Colonic mucosa (tissue), 4 donors: ENCODE measurements at regions not wholly inside any gene's neighbourhood (a gene's known extent, or its start where the extent isn't known, plus 50 kb on each side); places are given as distances from the start of the nearest gene placed in this dataset.

Source experiments
- DNase-seq: peaks from one replicate; pipeline ENCODE4 v3.0.0-alpha.2; 2020
- H3K27ac ChIP-seq: fragments of 200-600 bp; one replicate; pipeline ENCODE4 v1.8.0; 2021
- H3K27me3 ChIP-seq: fragments of 200-600 bp; one replicate; pipeline ENCODE4 v1.8.0; 2021
- H3K36me3 ChIP-seq: fragments of 200-600 bp; one replicate; pipeline ENCODE4 v1.8.0; 2021
- H3K4me1 ChIP-seq: fragments of 200-600 bp; one replicate; pipeline ENCODE4 v1.8.0; 2021; ENCODE audit warnings: mild to moderate bottlenecking
- H3K4me3 ChIP-seq: fragments of 200-600 bp; one replicate; pipeline ENCODE4 v1.8.0; 2021
- H3K9ac ChIP-seq, 2 donors: one replicate each; pipeline ENCODE4 v1.7.0; 2013; ENCODE audit warnings: control low read depth in 2 of 2, low read depth in 2 of 2, low read length in 2 of 2
- H3K9me3 ChIP-seq: fragments of 200-600 bp; one replicate; pipeline ENCODE4 v1.8.0; 2021
- intact Hi-C: fragments of 100-400 bp; cut with DNase I; formaldehyde crosslinking; loops from one replicate; pipeline ENCODE4 v1.14.1; 2022
- TF ChIP-seq, protein P1 (sequence below): fragments of 200-600 bp; IDR thresholded peaks from one replicate; pipeline ENCODE4 v1.8.0; 2022; ENCODE audit warnings: antibody characterized with exemption, mild to moderate bottlenecking
- donor health status: healthy.
- donor health status: DM: no; HTN: no; CAD: no.
- donor health status: DM: no; HTN: no; CAD: no.

DNA sequence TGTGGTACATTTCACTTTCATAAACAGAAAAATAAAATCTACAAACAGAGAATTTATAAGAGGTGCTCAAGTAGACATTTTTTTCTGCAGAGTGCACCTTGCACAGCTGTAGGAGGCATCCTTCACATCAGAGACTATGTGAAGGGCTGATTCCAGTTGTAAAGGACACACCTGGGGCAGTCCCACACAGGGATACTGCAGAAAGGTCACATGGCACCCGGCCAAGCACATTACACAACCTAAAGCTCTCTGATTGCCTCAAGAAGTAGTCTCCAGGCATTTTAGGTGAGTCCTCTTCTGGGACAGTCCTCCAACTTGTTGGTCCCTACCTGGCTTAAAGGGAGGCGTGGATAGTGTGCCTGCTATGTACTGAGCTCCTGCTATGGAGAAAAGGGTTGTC lies 502.9 kb upstream of the NOX3 start:
- H3K4me3 ChIP-seq: no peak overlapping the region
- H3K27ac ChIP-seq: no peak overlapping the region
- H3K36me3 ChIP-seq: no peaks in the 10 kb centered on the region
- no peak overlapping the region for H3K9ac ChIP-seq
- intact Hi-C loops: no loop called here
- TF ChIP-seq, protein P1, sequence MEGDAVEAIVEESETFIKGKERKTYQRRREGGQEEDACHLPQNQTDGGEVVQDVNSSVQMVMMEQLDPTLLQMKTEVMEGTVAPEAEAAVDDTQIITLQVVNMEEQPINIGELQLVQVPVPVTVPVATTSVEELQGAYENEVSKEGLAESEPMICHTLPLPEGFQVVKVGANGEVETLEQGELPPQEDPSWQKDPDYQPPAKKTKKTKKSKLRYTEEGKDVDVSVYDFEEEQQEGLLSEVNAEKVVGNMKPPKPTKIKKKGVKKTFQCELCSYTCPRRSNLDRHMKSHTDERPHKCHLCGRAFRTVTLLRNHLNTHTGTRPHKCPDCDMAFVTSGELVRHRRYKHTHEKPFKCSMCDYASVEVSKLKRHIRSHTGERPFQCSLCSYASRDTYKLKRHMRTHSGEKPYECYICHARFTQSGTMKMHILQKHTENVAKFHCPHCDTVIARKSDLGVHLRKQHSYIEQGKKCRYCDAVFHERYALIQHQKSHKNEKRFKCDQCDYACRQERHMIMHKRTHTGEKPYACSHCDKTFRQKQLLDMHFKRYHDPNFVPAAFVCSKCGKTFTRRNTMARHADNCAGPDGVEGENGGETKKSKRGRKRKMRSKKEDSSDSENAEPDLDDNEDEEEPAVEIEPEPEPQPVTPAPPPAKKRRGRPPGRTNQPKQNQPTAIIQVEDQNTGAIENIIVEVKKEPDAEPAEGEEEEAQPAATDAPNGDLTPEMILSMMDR: no peak
- H3K4me1 ChIP-seq: no peaks in the 10 kb centered on the region
- no peaks in the 10 kb centered on the region for H3K27me3 ChIP-seq
- no peaks in the 10 kb centered on the region for H3K9me3 ChIP-seq
- peak; percentile 92 for DNase-seq

DNA sequence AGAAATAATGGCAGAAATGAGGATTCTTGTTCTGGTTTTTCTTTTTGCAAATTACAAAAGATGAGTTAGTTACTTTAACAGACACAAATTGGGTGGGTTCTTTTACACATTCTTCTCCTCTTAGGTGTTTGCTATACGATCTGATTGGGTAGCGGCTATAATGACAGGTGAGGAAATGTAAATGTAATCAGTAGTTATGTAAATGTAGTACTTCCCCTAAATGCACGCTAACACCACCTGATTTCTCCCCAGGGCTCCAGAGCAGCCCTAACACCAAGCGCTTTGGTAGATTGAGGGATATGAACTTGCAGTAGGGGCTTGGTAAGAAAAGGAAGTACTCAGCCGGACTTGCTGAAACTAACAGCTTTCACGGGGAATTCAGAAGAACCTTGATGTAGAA lies 499.4 kb upstream of the NOX3 start:
- TF ChIP-seq, protein P1: no peak
- no peaks in the 10 kb centered on the region for H3K27me3 ChIP-seq
- intact Hi-C loops: no loop called here
- H3K27ac ChIP-seq: no peak overlapping the region
- no peaks in the 10 kb centered on the region for H3K36me3 ChIP-seq
- no peak for DNase-seq
- no peak overlapping the region for H3K4me3 ChIP-seq
- no peak overlapping the region for H3K9ac ChIP-seq
- no peaks in the 10 kb centered on the region for H3K4me1 ChIP-seq
- H3K9me3 ChIP-seq: no peaks in the 10 kb centered on the region

- TF ChIP-seq, protein P1: no peak
- H3K4me3 ChIP-seq: no peak overlapping the region
- DNase-seq: no peak
- no peak overlapping the region for H3K27ac ChIP-seq
- intact Hi-C loops: no loop called here
- H3K9ac ChIP-seq: no peak overlapping the region
- no peaks in the 10 kb centered on the region for H3K4me1 ChIP-seq
- H3K27me3 ChIP-seq: no peaks in the 10 kb centered on the region
- H3K9me3 ChIP-seq: no peaks in the 10 kb centered on the region
- H3K36me3 ChIP-seq: no peaks in the 10 kb centered on the region
Measured at GRCh38 chr6:155954149-155954548, 498.5 kb upstream of the NOX3 start.

DNA sequence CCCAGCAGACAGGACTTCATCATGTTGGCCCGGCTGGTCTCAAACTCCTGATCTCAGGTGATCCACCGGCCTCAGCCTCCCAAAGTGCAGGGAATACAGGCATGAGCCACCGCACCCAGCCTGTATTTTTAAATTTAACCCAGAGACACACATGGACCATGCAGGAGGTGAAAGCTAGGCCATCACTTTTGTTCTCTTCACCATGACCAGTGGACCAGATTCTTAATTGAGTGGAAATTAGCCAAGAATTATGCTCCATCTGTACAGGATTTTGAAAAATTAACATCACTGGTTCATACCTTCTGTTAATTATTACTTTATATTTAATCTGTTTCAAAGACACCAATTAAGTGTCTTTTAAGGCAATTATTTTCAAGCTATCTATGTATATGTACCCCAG lies 493.6 kb upstream of the NOX3 start:
- Histone ChIP-seq H3K9me3 (no peaks in the 10 kb centered on the region), H3K36me3 (no peaks in the 10 kb centered on the region), H3K27me3 (no peaks in the 10 kb centered on the region), H3K9ac (no peak overlapping the region), H3K27ac (no peak overlapping the region), H3K4me3 (no peak overlapping the region), H3K4me1 (no peaks in the 10 kb centered on the region)
- no peak for DNase-seq
- TF ChIP-seq, protein P1: no peak
- intact Hi-C loops: no loop called here

DNA sequence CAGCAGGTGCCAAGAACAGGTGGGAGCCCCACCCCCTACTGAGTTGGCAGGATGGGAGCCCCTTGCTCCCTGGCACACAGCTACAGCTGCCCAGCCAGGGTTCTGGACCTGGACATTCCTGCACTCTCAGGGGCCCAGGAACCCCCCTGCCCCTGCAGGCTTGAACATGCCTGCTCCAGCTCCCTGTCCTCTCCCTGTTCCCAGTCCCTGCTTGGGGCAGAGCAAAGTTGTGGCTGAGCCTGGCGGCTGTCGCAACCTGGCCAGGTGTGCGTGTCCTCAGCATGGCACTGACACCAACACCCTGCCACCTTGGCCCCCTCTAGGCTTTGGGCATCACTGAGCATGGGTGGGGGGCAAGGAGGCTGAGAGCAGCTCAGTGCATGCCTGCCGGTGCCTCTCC lies 491.2 kb upstream of the NOX3 start:
- Histone ChIP-seq H3K9ac (no peak overlapping the region), H3K4me3 (no peak overlapping the region), H3K4me1 (no peaks in the 10 kb centered on the region), H3K36me3 (no peaks in the 10 kb centered on the region), H3K27ac (no peak overlapping the region), H3K27me3 (no peaks in the 10 kb centered on the region), H3K9me3 (no peaks in the 10 kb centered on the region)
- no peak for DNase-seq
- intact Hi-C loops: no loop called here
- TF ChIP-seq, protein P1: no peak

GRCh38 chr6:155943635-155944034 lies 488.0 kb upstream of the NOX3 start:
- Histone ChIP-seq H3K4me1 (no peaks in the 10 kb centered on the region), H3K36me3 (no peaks in the 10 kb centered on the region), H3K9ac (no peak overlapping the region), H3K4me3 (no peak overlapping the region), H3K27ac (no peak overlapping the region), H3K9me3 (no peaks in the 10 kb centered on the region), H3K27me3 (no peaks in the 10 kb centered on the region)
- TF ChIP-seq, protein P1: no peak
- intact Hi-C loops: no loop called here
- DNase-seq: no peak
